Stomach smooth muscle (tissue), 2 donors: ENCODE measurements at regions not wholly inside any gene's neighbourhood (a gene's known extent, or its start where the extent isn't known, plus 50 kb on each side); places are given as distances from the start of the nearest gene placed in this dataset.

Experiments used
- H3K27ac ChIP-seq: one replicate; pipeline ENCODE4 v1.7.0; 2013; ENCODE audit warnings: mild to moderate bottlenecking, low read length, inconsistent platforms
- H3K27me3 ChIP-seq, 2 donors: one replicate each; pipeline ENCODE4 v1.7.0; 2013; ENCODE audit warnings: low read length in 2 of 2; ENCODE audit not compliant: insufficient read depth in 2 of 2, control insufficient read depth in 1 of 2
- H3K36me3 ChIP-seq, 2 donors: one replicate each; pipeline ENCODE4 v1.7.0; 2013; ENCODE audit warnings: low read length in 2 of 2; ENCODE audit not compliant: control insufficient read depth in 2 of 2, insufficient read depth in 2 of 2
- H3K4me1 ChIP-seq: one replicate; pipeline ENCODE4 v1.7.0; 2013; ENCODE audit warnings: low read length; ENCODE audit not compliant: control insufficient read depth, insufficient read depth
- H3K4me3 ChIP-seq, 2 donors: one replicate each; pipeline ENCODE4 v1.7.0; 2013; ENCODE audit warnings: low read length in 2 of 2
- H3K9ac ChIP-seq, 2 donors: one replicate each; pipeline ENCODE4 v1.7.0; 2013; ENCODE audit warnings: low read length in 2 of 2, mild to moderate bottlenecking in 1 of 2
- H3K9me3 ChIP-seq, 2 donors: one replicate each; pipeline ENCODE4 v1.7.0; 2013; ENCODE audit warnings: low read length in 2 of 2; ENCODE audit not compliant: control insufficient read depth in 2 of 2
- donor health status: healthy.
- donor health status: Pancreatic carcinoma.

- Histone ChIP-seq H3K4me3 (no peak overlapping the region), H3K27me3 (no peaks in the 10 kb centered on the region), H3K9ac (no peak overlapping the region), H3K4me1 (no peaks in the 10 kb centered on the region), H3K27ac (no peak overlapping the region), H3K9me3 (no peaks in the 10 kb centered on the region), H3K36me3 (no peaks in the 10 kb centered on the region)
Measured at GRCh38 chr13:34886987-34887386, 55.1 kb upstream of the NBEA start.
